ENCODE measurements at regions not wholly inside any gene's neighbourhood (a gene's known extent, or its start where the extent isn't known, plus 50 kb on each side); places are given as distances from the start of the nearest gene placed in this dataset.

- H3K27ac ChIP-seq: no peak overlapping the region
- TF ChIP-seq ZFX (IDR thresholded peaks at IDR 0.05; ENCODE audit: borderline replicate concordance) (no peak), CTCF (IDR thresholded peaks at IDR 0.05) (no peak)
Observed at GRCh38 chr4:124468360-124468759, 244.2 kb downstream of the ANKRD50 start.

- no peak for TF ChIP-seq ZFX (IDR thresholded peaks at IDR 0.05; ENCODE audit: borderline replicate concordance)
- no peak for TF ChIP-seq CTCF (IDR thresholded peaks at IDR 0.05)
- no peak overlapping the region for H3K27ac ChIP-seq
Observed at GRCh38 chr4:124469981-124470380, 242.6 kb downstream of the ANKRD50 start.

DNA sequence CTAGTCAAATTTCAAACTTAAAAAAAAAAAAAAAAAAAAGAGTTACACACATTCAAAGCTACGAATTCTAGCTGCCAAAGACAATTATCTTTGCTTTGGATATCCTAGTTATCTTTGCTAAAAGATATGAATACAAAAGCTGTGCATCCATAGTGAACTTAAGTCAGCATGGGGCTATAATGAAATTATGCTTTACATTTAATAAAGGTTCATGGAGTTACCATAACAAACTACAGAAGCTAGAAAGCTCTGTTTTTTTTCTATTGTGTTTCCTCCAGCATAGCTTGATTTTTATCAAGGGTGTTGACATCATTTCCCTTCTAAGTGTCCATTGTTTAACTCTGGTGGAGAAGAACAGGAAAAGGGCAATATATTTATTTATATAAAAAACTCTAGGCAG is 234.1 kb downstream of the ANKRD50 start:
- TF ChIP-seq ZFX (IDR thresholded peaks at IDR 0.05; ENCODE audit: borderline replicate concordance) (no peak), CTCF (IDR thresholded peaks at IDR 0.05) (no peak)
- no peak overlapping the region for H3K27ac ChIP-seq

- H3K27ac ChIP-seq: no peak overlapping the region
- TF ChIP-seq ZFX (IDR thresholded peaks at IDR 0.05; ENCODE audit: borderline replicate concordance) (no peak), CTCF (IDR thresholded peaks at IDR 0.05) (no peak)
Observed at GRCh38 chr4:124480061-124480460, 232.5 kb downstream of the ANKRD50 start.

DNA sequence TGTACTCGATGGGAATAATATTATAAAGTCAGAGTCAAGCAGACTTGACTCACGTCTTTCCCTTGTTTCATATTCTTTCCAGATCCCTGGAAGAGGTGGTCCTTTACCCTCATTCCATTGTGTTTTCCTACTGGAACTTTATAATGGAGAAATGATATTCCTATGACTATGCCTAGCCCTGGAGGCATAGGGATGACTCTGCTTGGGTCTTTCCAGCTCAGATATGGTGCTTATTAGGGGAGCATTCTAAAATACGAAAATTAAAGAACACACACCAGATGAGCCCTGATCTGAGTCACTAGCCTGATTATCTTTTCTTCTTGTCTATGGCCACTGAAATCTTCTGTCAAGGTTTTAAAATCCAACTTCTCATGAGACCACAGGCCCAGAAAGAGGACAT is 231.4 kb downstream of the ANKRD50 start:
- H3K27ac ChIP-seq: no peak overlapping the region
- TF ChIP-seq ZFX (IDR thresholded peaks at IDR 0.05; ENCODE audit: borderline replicate concordance): no peak

GRCh38 chr4:124483048-124483906 is 229.3 kb downstream of the ANKRD50 start:
- H3K27ac ChIP-seq: no peak overlapping the region
- no peak for TF ChIP-seq ZFX (IDR thresholded peaks at IDR 0.05; ENCODE audit: borderline replicate concordance)

DNA sequence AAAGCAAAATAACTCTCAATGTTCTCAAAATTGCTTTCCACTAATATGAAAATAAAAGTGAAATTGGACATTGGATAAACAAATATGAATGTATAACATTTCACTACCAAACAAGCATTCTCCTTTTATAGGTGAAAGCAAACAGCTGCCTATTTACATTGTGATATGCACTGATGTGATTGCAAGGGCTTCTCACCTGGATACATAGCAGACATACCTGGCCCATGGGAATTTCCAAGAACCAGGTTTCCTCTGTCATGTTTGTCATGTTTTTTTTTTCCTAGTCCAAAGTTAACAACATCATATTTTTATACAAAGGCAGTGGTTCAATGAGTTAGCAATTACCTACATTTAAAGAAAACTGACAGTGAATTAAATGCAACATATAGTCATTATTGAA is 228.5 kb downstream of the ANKRD50 start:
- no peak overlapping the region for H3K27ac ChIP-seq
- TF ChIP-seq ZFX (IDR thresholded peaks at IDR 0.05; ENCODE audit: borderline replicate concordance) (no peak), CTCF (IDR thresholded peaks at IDR 0.05) (no peak)

DNA sequence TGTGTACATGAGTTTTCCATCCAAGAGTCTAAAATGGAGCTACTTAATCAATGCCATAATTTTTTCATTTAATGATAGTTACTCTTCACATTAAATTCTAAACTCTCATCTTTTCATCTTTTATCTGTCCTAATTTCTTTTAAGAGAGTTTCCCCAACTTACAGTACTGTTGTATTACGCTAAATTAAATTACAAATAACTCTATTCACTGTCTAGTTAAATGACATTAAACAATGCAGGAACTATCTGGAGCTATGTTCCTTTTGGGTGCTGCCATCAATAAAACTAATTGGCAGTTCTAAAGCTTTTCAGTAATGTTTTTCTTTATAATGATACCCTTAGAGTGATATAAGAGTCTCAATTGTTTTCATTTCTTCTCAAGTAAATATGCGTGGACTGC is 227.6 kb downstream of the ANKRD50 start:
- H3K27ac ChIP-seq: no peak overlapping the region
- TF ChIP-seq CTCF (IDR thresholded peaks at IDR 0.05) (no peak), ZFX (IDR thresholded peaks at IDR 0.05; ENCODE audit: borderline replicate concordance) (no peak)

Measured in 22Rv1 (cell line).